ENCODE measurements at regions not wholly inside any gene's neighbourhood (a gene's known extent, or its start where the extent isn't known, plus 50 kb on each side); places are given as distances from the start of the nearest gene placed in this dataset.

DNA sequence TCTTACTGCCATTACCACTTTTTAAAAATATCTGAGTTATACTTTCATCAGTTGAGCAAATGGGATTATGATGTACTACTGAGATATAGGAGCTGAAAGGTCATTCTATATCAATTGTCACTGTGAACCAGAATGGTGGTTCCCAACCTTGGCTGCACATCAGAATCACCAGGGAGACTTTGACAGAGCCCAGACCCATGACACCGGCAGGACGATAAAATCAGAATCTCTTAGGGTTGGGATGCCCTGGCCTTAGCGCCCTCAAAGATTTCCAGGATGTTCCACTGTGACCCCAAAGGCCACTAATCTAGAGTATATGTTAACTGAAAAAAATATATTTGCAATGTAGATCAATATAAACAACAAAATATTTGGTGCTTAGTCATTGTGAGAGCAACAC lies 355.1 kb downstream of the LIG4 start:
- DNase-seq (ENCODE audit: low read depth), result no peak
- TF ChIP-seq, protein P1, sequence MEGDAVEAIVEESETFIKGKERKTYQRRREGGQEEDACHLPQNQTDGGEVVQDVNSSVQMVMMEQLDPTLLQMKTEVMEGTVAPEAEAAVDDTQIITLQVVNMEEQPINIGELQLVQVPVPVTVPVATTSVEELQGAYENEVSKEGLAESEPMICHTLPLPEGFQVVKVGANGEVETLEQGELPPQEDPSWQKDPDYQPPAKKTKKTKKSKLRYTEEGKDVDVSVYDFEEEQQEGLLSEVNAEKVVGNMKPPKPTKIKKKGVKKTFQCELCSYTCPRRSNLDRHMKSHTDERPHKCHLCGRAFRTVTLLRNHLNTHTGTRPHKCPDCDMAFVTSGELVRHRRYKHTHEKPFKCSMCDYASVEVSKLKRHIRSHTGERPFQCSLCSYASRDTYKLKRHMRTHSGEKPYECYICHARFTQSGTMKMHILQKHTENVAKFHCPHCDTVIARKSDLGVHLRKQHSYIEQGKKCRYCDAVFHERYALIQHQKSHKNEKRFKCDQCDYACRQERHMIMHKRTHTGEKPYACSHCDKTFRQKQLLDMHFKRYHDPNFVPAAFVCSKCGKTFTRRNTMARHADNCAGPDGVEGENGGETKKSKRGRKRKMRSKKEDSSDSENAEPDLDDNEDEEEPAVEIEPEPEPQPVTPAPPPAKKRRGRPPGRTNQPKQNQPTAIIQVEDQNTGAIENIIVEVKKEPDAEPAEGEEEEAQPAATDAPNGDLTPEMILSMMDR (IDR thresholded peaks at IDR 0.05; ENCODE audit: insufficient read depth, low read depth, low read length, missing control alignments), result no peak

DNA sequence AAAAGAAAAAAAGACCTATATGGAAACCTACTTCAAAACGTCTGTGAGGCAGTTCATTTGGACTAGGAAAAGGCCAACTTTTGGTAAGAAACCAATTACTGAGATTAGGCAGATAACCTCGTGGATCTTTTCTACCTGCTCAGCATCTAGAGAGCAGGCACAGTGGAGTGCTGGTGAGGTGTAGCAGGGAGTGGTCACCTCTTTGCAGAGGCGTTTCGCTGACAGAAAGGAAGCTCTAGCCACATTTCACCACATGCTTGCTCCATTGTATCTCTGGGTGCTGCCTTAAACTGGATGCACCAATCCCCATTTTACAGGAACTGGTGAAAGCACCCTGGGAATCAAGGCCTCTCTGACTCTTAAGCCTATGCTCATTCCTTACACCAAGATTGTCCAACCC lies 360.5 kb downstream of the LIG4 start:
- no peak overlapping the region for H3K4me3 ChIP-seq (ENCODE audit: low read length)
- TF ChIP-seq, protein P1 (IDR thresholded peaks at IDR 0.05; ENCODE audit: insufficient read depth, low read depth, low read length, missing control alignments), result no peak
- no peak for DNase-seq (ENCODE audit: low read depth)

More for the DNA sequence above, 355.1 kb downstream of the LIG4 start:
- no peak overlapping the region for H3K4me3 ChIP-seq (ENCODE audit: low read length)

DNA sequence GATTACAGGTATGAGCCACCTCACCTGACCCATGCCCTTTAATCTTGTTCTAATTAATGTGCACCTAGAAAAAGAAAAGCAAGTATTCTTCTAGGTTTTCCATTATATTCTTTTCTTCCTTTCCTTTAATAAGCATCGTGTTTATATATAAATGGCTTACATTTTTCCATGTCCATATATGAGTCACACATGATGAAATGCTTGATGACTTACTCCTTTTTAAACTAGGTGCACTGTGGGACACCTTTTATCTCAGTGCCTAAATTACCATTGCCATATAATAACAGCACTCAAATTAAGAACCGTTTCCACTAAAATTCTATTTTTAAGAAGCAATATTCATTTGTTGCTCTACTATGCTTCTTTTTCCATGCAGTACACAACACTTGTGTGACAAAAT lies 363.3 kb downstream of the LIG4 start:
- TF ChIP-seq, protein P1 (IDR thresholded peaks at IDR 0.05; ENCODE audit: insufficient read depth, low read depth, low read length, missing control alignments), result no peak
- DNase-seq (ENCODE audit: low read depth), result no peak

DNA sequence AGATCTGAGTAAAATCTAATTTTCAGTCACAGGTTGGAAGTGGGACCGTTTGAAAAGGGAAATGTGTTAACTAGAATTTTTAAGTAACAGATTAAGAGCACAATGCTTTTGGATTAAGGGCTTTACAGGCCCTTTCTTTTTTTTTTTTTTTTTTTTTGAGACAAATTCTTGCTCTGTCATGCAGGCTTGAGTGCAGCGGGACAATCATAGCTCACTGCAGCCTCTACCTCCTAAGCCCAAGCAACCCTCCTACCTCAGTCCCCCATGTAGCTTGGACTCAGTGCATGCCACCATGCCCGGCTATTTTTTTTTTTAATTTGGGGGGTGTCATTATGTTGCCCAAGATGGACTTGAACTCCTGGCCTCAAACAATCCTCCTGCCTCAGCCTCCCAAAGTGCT lies 363.7 kb downstream of the LIG4 start:
- no peak for DNase-seq (ENCODE audit: low read depth)
- no peak overlapping the region for H3K4me3 ChIP-seq (ENCODE audit: low read length)
- TF ChIP-seq, protein P1 (IDR thresholded peaks at IDR 0.05; ENCODE audit: insufficient read depth, low read depth, low read length, missing control alignments), result no peak

More for the DNA sequence above, 363.3 kb downstream of the LIG4 start:
- no peak overlapping the region for H3K4me3 ChIP-seq (ENCODE audit: low read length)

DNA sequence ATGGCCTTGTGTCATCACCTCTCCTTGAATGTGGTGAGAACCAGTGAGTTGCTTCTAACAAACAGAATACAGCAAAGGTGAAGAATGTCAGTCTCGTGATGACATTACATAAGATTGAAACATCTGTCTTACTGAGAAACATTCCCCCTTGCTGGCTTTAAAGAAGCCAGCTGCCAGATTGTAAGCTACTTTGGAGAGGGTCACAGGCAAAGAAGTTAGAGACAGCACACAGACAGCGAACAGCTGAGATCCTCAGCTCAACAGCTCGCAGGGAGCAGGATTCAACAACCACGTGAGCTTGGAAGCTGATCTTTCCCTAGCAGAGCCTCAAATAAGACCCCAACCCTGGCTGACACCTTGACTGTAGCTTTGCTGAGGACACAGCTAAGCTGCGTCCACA lies 367.9 kb downstream of the LIG4 start:
- H3K4me3 ChIP-seq (ENCODE audit: low read length), result no peak overlapping the region
- DNase-seq (ENCODE audit: low read depth), result no peak
- TF ChIP-seq, protein P1 (IDR thresholded peaks at IDR 0.05; ENCODE audit: insufficient read depth, low read depth, low read length, missing control alignments), result no peak

DNA sequence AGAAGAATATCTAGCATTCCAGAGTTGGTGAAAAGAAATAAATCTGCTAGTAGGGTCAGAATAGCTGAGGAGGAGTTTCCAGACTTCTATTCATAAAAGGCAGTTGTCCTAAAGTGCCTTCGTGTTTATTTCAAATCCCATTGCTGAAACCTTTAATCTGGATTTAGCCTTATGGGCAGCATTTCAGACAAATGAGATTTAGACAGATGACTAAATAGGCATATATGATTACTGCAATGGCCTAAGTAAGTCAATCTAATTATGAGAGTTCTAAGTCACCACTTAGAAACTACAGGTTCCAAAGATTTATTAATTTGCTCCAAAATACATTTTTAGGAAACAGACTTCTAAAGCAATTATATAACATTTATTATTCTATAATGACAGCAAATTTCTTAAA lies 368.7 kb downstream of the LIG4 start:
- H3K4me3 ChIP-seq (ENCODE audit: low read length), result no peak overlapping the region
- no peak for DNase-seq (ENCODE audit: low read depth)
- TF ChIP-seq, protein P1 (IDR thresholded peaks at IDR 0.05; ENCODE audit: insufficient read depth, low read depth, low read length, missing control alignments), result no peak

DNA sequence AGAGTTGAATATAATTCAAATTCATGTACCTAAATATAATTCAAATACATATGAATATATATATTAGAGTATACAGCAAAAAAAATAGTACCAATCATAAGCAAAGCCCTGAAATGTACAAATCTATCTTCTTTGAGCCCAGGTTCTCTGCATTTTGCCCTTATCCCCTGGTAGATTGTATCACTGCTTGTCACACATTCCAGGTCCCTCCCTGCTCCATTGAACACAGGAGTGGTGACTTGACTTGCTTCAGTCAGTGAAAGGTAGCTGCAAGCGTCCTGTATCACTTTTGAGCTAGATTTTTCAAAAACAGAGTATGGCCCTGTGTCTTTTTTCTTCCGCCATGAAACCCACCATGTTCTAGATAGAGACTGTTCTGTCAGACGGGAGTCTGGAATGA lies 369.4 kb downstream of the LIG4 start:
- no peak for DNase-seq (ENCODE audit: low read depth)
- H3K4me3 ChIP-seq (ENCODE audit: low read length), result no peak overlapping the region
- TF ChIP-seq, protein P1 (IDR thresholded peaks at IDR 0.05; ENCODE audit: insufficient read depth, low read depth, low read length, missing control alignments), result no peak
